ENCODE measurements at regions not wholly inside any gene's neighbourhood (a gene's known extent, or its start where the extent isn't known, plus 50 kb on each side); places are given as distances from the start of the nearest gene placed in this dataset.

- peaks cover 0 to 2% of the 10 kb centered on the region in 2 experiments; a peak in 1 of 4 replicates for H3K4me1 Mint-ChIP-seq
- WGBS (ENCODE audit: extremely low coverage, insufficient read length, low lambda C conversion rate), result no CpG with 5 or more reads among the region's 6 CpGs
- no peak overlapping the region for H3K4me2 ChIP-seq (ENCODE audit: insufficient read depth, insufficient read length, low read length)
Observed at GRCh38 chr6:166781331-166781730, 154.3 kb upstream of the RPS6KA2 start.

More at GRCh38 chr6:166781331-166781730, 154.3 kb upstream of the RPS6KA2 start:
- H3K79me2 ChIP-seq (ENCODE audit: insufficient read depth, low read length), result no peaks in the 10 kb centered on the region
- no peak overlapping the region for H4K8ac ChIP-seq (replicated peaks; ENCODE audit: insufficient read length, low read depth, low read length)
- no peak overlapping the region for H3T11ph ChIP-seq (ENCODE audit: low read length)
- H4K5ac ChIP-seq (ENCODE audit: insufficient read length, low read depth, low read length), result no peak overlapping the region
- no peak overlapping the region for H4K91ac ChIP-seq (ENCODE audit: insufficient read length, low read depth, low read length)
- no peak for DNase-seq
- no peak for TF ChIP-seq CTCF (conservative IDR thresholded peaks at IDR 0.05)
- no peak overlapping the region for H2BK120ac ChIP-seq (ENCODE audit: low read depth, low read length, poor library complexity, severe bottlenecking)
- no peak overlapping the region for H3K9ac ChIP-seq (ENCODE audit: extremely low read depth, insufficient read length, low read length)
- H3K27ac ChIP-seq (ENCODE audit: insufficient read length, low read depth, low read length), result no peak overlapping the region
- H4K20me1 ChIP-seq (ENCODE audit: control insufficient read depth, insufficient read depth, insufficient read length), result no peaks in the 10 kb centered on the region
- no peaks in the 10 kb centered on the region for H3K27me3 ChIP-seq (ENCODE audit: insufficient read depth, low read length)
- H2AFZ ChIP-seq (ENCODE audit: low read length), result no peak overlapping the region
- no peak overlapping the region for H3K56ac ChIP-seq (ENCODE audit: insufficient read length, low read depth, low read length)
- peak overlapping the region in 1 of 3 experiments; percentile 49; a peak in 2 of 7 replicates for H3K27ac Mint-ChIP-seq
- H3K23me2 ChIP-seq (ENCODE audit: insufficient read length, low read depth, low read length, poor library complexity, severe bottlenecking), result no peaks in the 10 kb centered on the region
- H3K36me3 Mint-ChIP-seq (ENCODE audit: insufficient read depth in 1 of 3, low read depth in 3 of 3), result peaks cover 0 to 3% (median 0%) of the 10 kb centered on the region in 3 experiments; a peak in 1 of 7 replicates
- H3K27me3 Mint-ChIP-seq (ENCODE audit: low read depth), result no peaks in the 10 kb centered on the region
- no peak overlapping the region for H3K18ac ChIP-seq (ENCODE audit: insufficient read length, low read depth, low read length)
- peaks cover 0 to 4% of the 10 kb centered on the region in 2 experiments; a peak in 2 of 5 replicates for H3K9me3 Mint-ChIP-seq
- H3K79me1 ChIP-seq (ENCODE audit: insufficient read depth, low read depth, low read length, poor library complexity, severe bottlenecking), result no peaks in the 10 kb centered on the region
- H2BK15ac ChIP-seq (ENCODE audit: low read depth, low read length), result no peak overlapping the region
- no peak overlapping the region for H3K4me3 Mint-ChIP-seq
- H2BK20ac ChIP-seq (ENCODE audit: low read depth, low read length, poor library complexity, severe bottlenecking), result no peak overlapping the region
- H3K23ac ChIP-seq (ENCODE audit: insufficient read length, low read depth, low read length), result no peak overlapping the region
- no peak overlapping the region for H3K4ac ChIP-seq (ENCODE audit: low read depth, low read length)
- no peak overlapping the region for H3K14ac ChIP-seq (ENCODE audit: insufficient read depth, low read length)
- no peaks in the 10 kb centered on the region for H3K4me1 ChIP-seq (ENCODE audit: insufficient read depth, low read length)
- no peak overlapping the region for H2BK12ac ChIP-seq (ENCODE audit: insufficient read length, low read depth, low read length)
- no peaks in the 10 kb centered on the region for H3K9me3 ChIP-seq (ENCODE audit: control insufficient read depth, low read depth, low read length)
- H2BK5ac ChIP-seq (ENCODE audit: insufficient read length, low read length), result no peak overlapping the region
- no peak overlapping the region for H2AK5ac ChIP-seq (ENCODE audit: insufficient read length, low read length)

All from H9 (cell line).